RWPE2 (cell line): ENCODE measurements at regions not wholly inside any gene's neighbourhood (a gene's known extent, or its start where the extent isn't known, plus 50 kb on each side); places are given as distances from the start of the nearest gene placed in this dataset.

Source experiments
- ATAC-seq: fragments of 200-7000 bp; cut with Tn5 transposase; 3 replicates; pipeline ENCODE4 v1.9.1; 2021; ENCODE audit warnings: low read depth
- DNase-seq: peaks from one replicate; pipeline ENCODE4 v3.0.0-alpha.2; 2020; ENCODE audit warnings: low spot score
- H3K27ac ChIP-seq: fragments of 450-650 bp; 2 replicates; pipeline ENCODE4 v1.5.1; 2017; ENCODE audit warnings: mild to moderate bottlenecking; ENCODE audit not compliant: poor library complexity, severe bottlenecking
- H3K27me3 ChIP-seq: fragments of 250-450 bp; sonication (Bioruptor Pico); 2 replicates; pipeline ENCODE4 v1.5.1; 2021; ENCODE audit warnings: mild to moderate bottlenecking, moderate library complexity; ENCODE audit not compliant: insufficient read depth, poor library complexity, severe bottlenecking
- H3K36me3 ChIP-seq: fragments of 250-450 bp; sonication (Bioruptor Pico); 2 replicates; pipeline ENCODE4 v1.5.1; 2020; ENCODE audit warnings: low read depth, mild to moderate bottlenecking, moderate library complexity
- H3K4me1 ChIP-seq: fragments of 250-450 bp; sonication (Bioruptor Pico); 2 replicates; pipeline ENCODE4 v1.5.1; 2021; ENCODE audit warnings: mild to moderate bottlenecking, moderate library complexity; ENCODE audit not compliant: insufficient read depth, poor library complexity, severe bottlenecking
- H3K4me3 ChIP-seq: fragments of 250-450 bp; sonication (Bioruptor Pico); 2 replicates; pipeline ENCODE4 v1.5.1; 2021; ENCODE audit warnings: mild to moderate bottlenecking, moderate library complexity; ENCODE audit not compliant: severe bottlenecking
- H3K9me3 ChIP-seq: fragments of 250-450 bp; sonication (Bioruptor Pico); 2 replicates; pipeline ENCODE4 v1.5.1; 2021; ENCODE audit warnings: mild to moderate bottlenecking, moderate library complexity; ENCODE audit not compliant: severe bottlenecking
- CTCF ChIP-seq: fragments of 450-650 bp; IDR thresholded peaks from one replicate; pipeline ENCODE4 v1.5.1; 2017; ENCODE audit warnings: mild to moderate bottlenecking, moderate library complexity; ENCODE audit not compliant: poor library complexity, severe bottlenecking

GRCh38 chr11:27968461-27968860, 139.5 kb downstream of the KIF18A start:
- H3K27ac ChIP-seq: no peak overlapping the region
- H3K4me3 ChIP-seq: no peak overlapping the region
- DNase-seq (no peak), ATAC-seq (no peak)
- no peak for TF ChIP-seq CTCF
- no peaks in the 10 kb centered on the region for H3K4me1 ChIP-seq
- H3K36me3 ChIP-seq: no peaks in the 10 kb centered on the region; the same call in 1 of the 2 replicates
- H3K27me3 ChIP-seq: no peaks in the 10 kb centered on the region
- H3K9me3 ChIP-seq: no peaks in the 10 kb centered on the region

DNA sequence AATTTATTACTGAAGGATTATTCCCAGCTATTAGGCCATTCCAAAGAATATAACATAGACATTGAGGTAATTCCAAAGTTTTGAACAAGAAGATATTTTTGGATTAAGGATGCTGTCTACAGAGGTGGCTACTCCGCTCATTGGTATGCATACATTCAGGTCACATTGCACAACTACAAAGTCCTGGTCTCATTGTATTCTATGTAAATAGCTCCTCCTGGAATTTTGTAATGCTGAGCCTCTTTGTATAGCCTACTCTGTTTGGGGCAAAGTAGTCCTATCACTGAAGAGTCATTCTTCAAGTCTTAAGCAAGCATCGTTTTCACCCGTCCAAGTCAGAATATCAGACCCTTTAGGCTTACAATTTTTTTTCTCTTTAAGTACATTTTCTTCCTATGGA, 142.4 kb downstream of the KIF18A start:
- Histone ChIP-seq H3K27ac (no peak overlapping the region), H3K4me3 (no peak overlapping the region), H3K9me3 (no peaks in the 10 kb centered on the region), H3K27me3 (no peaks in the 10 kb centered on the region), H3K4me1 (no peaks in the 10 kb centered on the region), H3K36me3 (no peaks in the 10 kb centered on the region; the same call in 1 of the 2 replicates)
- ATAC-seq: no peak
- TF ChIP-seq CTCF: no peak
- DNase-seq: no peak

- Histone ChIP-seq H3K36me3 (no peaks in the 10 kb centered on the region; the same call in 1 of the 2 replicates), H3K9me3 (no peaks in the 10 kb centered on the region), H3K4me3 (no peak overlapping the region), H3K27ac (no peak overlapping the region), H3K4me1 (no peaks in the 10 kb centered on the region), H3K27me3 (no peaks in the 10 kb centered on the region)
- no peak for ATAC-seq
- no peak for TF ChIP-seq CTCF
- no peak for DNase-seq
Observed at GRCh38 chr11:27963370-27963769, 144.6 kb downstream of the KIF18A start.

GRCh38 chr11:27949951-27950738, 157.8 kb downstream of the KIF18A start:
- H3K36me3 ChIP-seq: no peaks in the 10 kb centered on the region
- H3K9me3 ChIP-seq: no peaks in the 10 kb centered on the region
- TF ChIP-seq CTCF: no peak
- H3K27me3 ChIP-seq: no peaks in the 10 kb centered on the region
- DNase-seq (no peak), ATAC-seq (no peak)
- no peak overlapping the region for H3K27ac ChIP-seq
- H3K4me3 ChIP-seq: no peak overlapping the region
- H3K4me1 ChIP-seq: no peaks in the 10 kb centered on the region

DNA sequence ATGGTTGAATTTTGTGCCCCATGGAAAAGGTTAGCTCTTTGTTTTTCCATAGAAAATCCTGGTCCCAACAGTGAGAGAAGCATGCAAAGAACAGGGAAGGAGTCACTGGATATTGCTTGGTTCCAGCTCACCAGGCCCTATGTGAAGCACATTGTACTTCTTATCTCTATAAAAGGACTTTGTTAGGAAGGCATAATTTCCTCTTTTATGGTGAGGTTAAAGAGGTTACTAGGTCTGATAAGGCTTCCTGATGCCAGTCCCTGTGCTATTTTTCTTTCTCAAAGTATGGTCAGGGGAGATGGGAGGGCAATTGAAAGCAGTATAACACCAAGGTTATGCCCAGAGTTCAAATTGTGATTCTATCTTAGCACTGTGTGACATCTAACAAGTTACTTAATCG, 162.6 kb downstream of the KIF18A start:
- Histone ChIP-seq H3K27ac (no peak overlapping the region), H3K27me3 (no peaks in the 10 kb centered on the region), H3K36me3 (no peaks in the 10 kb centered on the region), H3K4me3 (no peak overlapping the region), H3K4me1 (no peaks in the 10 kb centered on the region), H3K9me3 (no peaks in the 10 kb centered on the region)
- no peak for DNase-seq
- ATAC-seq: no peak
- no peak for TF ChIP-seq CTCF
